H1 (cell line): ENCODE measurements at regions not wholly inside any gene's neighbourhood (a gene's known extent, or its start where the extent isn't known, plus 50 kb on each side); places are given as distances from the start of the nearest gene placed in this dataset.

Source experiments
- CTCF ChIA-PET: fragments of 300-600 bp; sonication (Branson Sonifier 250); formaldehyde crosslinking; loops from one replicate; lab custom pipeline; 2021; ENCODE audit not compliant: partially characterized antibody; lab: Charles Lee
- POLR2A ChIA-PET: fragments of 300-600 bp; sonication (Branson Sonifier 250); formaldehyde crosslinking; loops from one replicate; lab custom pipeline; 2021; ENCODE audit warnings: inconsistent platforms; ENCODE audit not compliant: partially characterized antibody; lab: Charles Lee
- DNase-seq, 2 experiments: peaks; one replicate each; pipeline versions ENCODE4 v3.0.0 to v3.0.0-alpha.2; 2010 to 2022; ENCODE audit warnings: low spot score in 2 of 2, low read depth in 1 of 2, mixed read lengths in 1 of 2
- FAIRE-seq: peaks from 2 replicates; lab custom pipeline; 2011; peaks lifted over from hg19 to GRCh38; lab: Jason Lieb, UNC
- H2AFZ ChIP-seq: 2 replicates; pipeline ENCODE4 v1.8.1; 2012; ENCODE audit warnings: low read length, inconsistent platforms
- H2AK5ac ChIP-seq: 2 replicates; pipeline ENCODE4 v1.6.1; 2013; ENCODE audit warnings: low read depth, low read length
- H2BK120ac ChIP-seq: replicated peaks from 2 replicates; pipeline ENCODE3; 2013; ENCODE audit warnings: low read depth, low read length, inconsistent platforms
- H2BK12ac ChIP-seq: 2 replicates; pipeline ENCODE4 v1.6.1; 2013; ENCODE audit warnings: low read depth, low read length
- H2BK15ac ChIP-seq: 2 replicates; pipeline ENCODE4 v1.6.1; 2013; ENCODE audit warnings: low read length
- H2BK20ac ChIP-seq: 2 replicates; pipeline ENCODE4 v1.6.1; 2013; ENCODE audit warnings: low read length
- H2BK5ac ChIP-seq: 2 replicates; pipeline ENCODE4 v1.6.1; 2013; ENCODE audit warnings: low read depth, low read length
- H3K14ac ChIP-seq: 2 replicates; pipeline ENCODE4 v1.6.1; 2013; ENCODE audit warnings: inconsistent platforms; ENCODE audit not compliant: insufficient read length
- H3K18ac ChIP-seq: 2 replicates; pipeline ENCODE4 v1.6.1; 2013; ENCODE audit warnings: low read length; ENCODE audit errors: extremely low read depth
- H3K23ac ChIP-seq: 2 replicates; pipeline ENCODE4 v1.6.1; 2013; ENCODE audit warnings: inconsistent platforms; ENCODE audit not compliant: insufficient read length
- H3K23me2 ChIP-seq: 2 replicates; pipeline ENCODE4 v1.6.1; 2013; ENCODE audit warnings: low read depth, low read length
- H3K27ac ChIP-seq: 2 replicates; pipeline ENCODE4 v1.6.1; 2011; ENCODE audit warnings: low read depth, low read length, inconsistent platforms
- H3K27me3 ChIP-seq, 4 experiments: replicated peaks in 1 of 4; 1 replicate in 1 of 4; 2 replicates in 3 of 4; pipeline versions ENCODE4 v1.6.1 to v1.8.1; 2011 to 2013; ENCODE audit warnings: low read length in 3 of 4, mild to moderate bottlenecking in 3 of 4, inconsistent platforms in 2 of 4, mixed read lengths in 2 of 4, moderate library complexity in 1 of 4; ENCODE audit not compliant: control insufficient read depth in 3 of 4, insufficient read depth in 3 of 4; ENCODE audit errors: extremely low read depth in 1 of 4
- H3K36me3 ChIP-seq, 4 experiments: 2 replicates each; pipeline versions ENCODE4 v1.6.1 to v1.8.1; 2011 to 2013; ENCODE audit warnings: mild to moderate bottlenecking in 4 of 4, low read length in 3 of 4, moderate library complexity in 2 of 4, control low read depth in 1 of 4, inconsistent platforms in 1 of 4; ENCODE audit not compliant: insufficient read depth in 4 of 4, control insufficient read depth in 2 of 4
- H3K4ac ChIP-seq: replicated peaks from 2 replicates; pipeline ENCODE3; 2013; ENCODE audit warnings: low read length, low read depth, mixed read lengths, inconsistent platforms; ENCODE audit not compliant: insufficient read length
- H3K4me1 ChIP-seq, 4 experiments: replicated peaks in 1 of 4; 1 replicate in 1 of 4; 2 replicates in 3 of 4; pipeline versions ENCODE4 v1.6.1 to v1.8.1; 2011 to 2013; ENCODE audit warnings: low read length in 3 of 4, inconsistent platforms in 2 of 4, mixed read lengths in 1 of 4; ENCODE audit not compliant: insufficient read depth in 4 of 4, control insufficient read depth in 3 of 4
- H3K4me2 ChIP-seq, 2 experiments: 2 replicates each; pipeline versions ENCODE4 v1.6.1 to v1.8.1; 2011 to 2013; ENCODE audit warnings: low read depth in 2 of 2, low read length in 2 of 2, control low read depth in 1 of 2, inconsistent platforms in 1 of 2, mild to moderate bottlenecking in 1 of 2; ENCODE audit not compliant: insufficient read depth in 1 of 2
- H3K4me3 ChIP-seq, 4 experiments: fragments of 200-600, 300-600 bp in 1 of 4; sonication (generic), shearing (Covaris generic), sonication (Bioruptor Twin) in 1 of 4; 2 replicates each; pipeline versions ENCODE4 v1.5.1 to v1.8.1; 2011 to 2016; ENCODE audit warnings: low read length in 4 of 4, low read depth in 3 of 4, control low read depth in 2 of 4, inconsistent platforms in 2 of 4, mild to moderate bottlenecking in 2 of 4, mixed read lengths in 1 of 4, moderate library complexity in 1 of 4; ENCODE audit not compliant: insufficient read depth in 2 of 4; ENCODE audit errors: extremely low read depth in 1 of 4
- H3K56ac ChIP-seq: replicated peaks from 2 replicates; pipeline ENCODE3; 2013; ENCODE audit warnings: low read depth, mild to moderate bottlenecking, mixed read lengths, low read length, inconsistent platforms; ENCODE audit not compliant: insufficient read length
- H3K79me1 ChIP-seq: 2 replicates; pipeline ENCODE4 v1.6.1; 2013; ENCODE audit warnings: low read depth, low read length, control low read depth
- H3K79me2 ChIP-seq, 2 experiments: 2 replicates each; pipeline versions ENCODE4 v1.6.1 to v1.8.1; 2012 to 2013; ENCODE audit warnings: low read length in 2 of 2, mild to moderate bottlenecking in 2 of 2, inconsistent platforms in 1 of 2; ENCODE audit not compliant: insufficient read depth in 2 of 2, control insufficient read depth in 1 of 2
- H3K9ac ChIP-seq, 4 experiments: replicated peaks in 1 of 4; 1 replicate in 1 of 4; 2 replicates in 3 of 4; pipeline versions ENCODE4 v1.6.1 to v1.8.1; 2011 to 2013; ENCODE audit warnings: low read depth in 3 of 4, low read length in 3 of 4, control low read depth in 2 of 4, mild to moderate bottlenecking in 2 of 4, moderate library complexity in 2 of 4, inconsistent platforms in 1 of 4; ENCODE audit errors: extremely low read depth in 1 of 4
- H3K9me3 ChIP-seq, 2 experiments: 2 replicates each; pipeline versions ENCODE4 v1.6.1 to v1.8.1; 2012 to 2013; ENCODE audit warnings: mild to moderate bottlenecking in 2 of 2, moderate library complexity in 2 of 2, control low read depth in 1 of 2, inconsistent platforms in 1 of 2, low read depth in 1 of 2, low read length in 1 of 2, mixed read lengths in 1 of 2; ENCODE audit not compliant: insufficient read depth in 2 of 2
- H4K20me1 ChIP-seq, 2 experiments: replicated peaks in 1 of 2; 2 replicates each; pipeline versions ENCODE3 to v1.8.1; 2011 to 2013; ENCODE audit warnings: inconsistent platforms in 2 of 2, low read length in 2 of 2, mild to moderate bottlenecking in 1 of 2; ENCODE audit not compliant: insufficient read depth in 2 of 2, control insufficient read depth in 1 of 2
- H4K5ac ChIP-seq: 2 replicates; pipeline ENCODE4 v1.6.1; 2013; ENCODE audit warnings: low read length, low read depth, mixed read lengths, inconsistent platforms; ENCODE audit not compliant: insufficient read length
- H4K8ac ChIP-seq: 2 replicates; pipeline ENCODE4 v1.8.0; 2013; ENCODE audit warnings: mild to moderate bottlenecking, moderate library complexity, low read length, inconsistent platforms; ENCODE audit not compliant: insufficient read depth; ENCODE audit errors: extremely low read depth
- H4K91ac ChIP-seq: replicated peaks from 2 replicates; pipeline ENCODE3; 2013; ENCODE audit warnings: low read length, mixed read lengths, inconsistent platforms; ENCODE audit not compliant: insufficient read length
- SRF ChIP-seq: IDR thresholded peaks from 2 replicates; pipeline ENCODE4 v1.6.1; 2011; ENCODE audit warnings: mild to moderate bottlenecking, low read depth, low read length, moderate library complexity
- WGBS, 2 experiments: shearing (Covaris generic) in 1 of 2; methylation state at CpG; one replicate each; pipeline versions ENCODE4 v1.1.6 to v1.1.7; 2013 to 2015; ENCODE audit warnings: low lambda C conversion rate in 2 of 2, mixed read lengths in 2 of 2, inconsistent platforms in 1 of 2, low coverage in 1 of 2, missing lambda C conversion rate in 1 of 2; ENCODE audit not compliant: insufficient replicate concordance in 2 of 2, insufficient coverage in 1 of 2, insufficient read length in 1 of 2; ENCODE audit errors: extremely low coverage in 1 of 2, missing lambda C conversion rate in 1 of 2; 5-methylcytosine and 5-hydroxymethylcytosine counted together

DNA sequence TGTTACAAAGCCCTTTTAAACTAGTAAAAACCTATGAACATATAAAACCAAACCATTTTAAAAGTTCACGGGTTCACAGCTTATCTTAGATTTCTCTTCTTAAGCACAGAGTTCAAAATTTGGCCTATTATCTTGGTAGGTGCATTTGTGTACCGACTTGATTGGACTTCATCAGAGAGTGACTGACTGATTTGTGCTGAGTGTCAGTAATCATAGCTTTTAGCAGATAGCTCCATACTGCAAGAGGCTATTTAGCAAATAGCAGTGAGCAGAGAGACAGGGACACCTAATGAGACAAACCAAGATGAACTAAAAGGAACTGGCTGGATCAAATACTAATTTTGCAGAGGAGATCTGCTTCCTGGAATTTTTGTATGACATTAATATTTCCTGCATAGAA, 274.5 kb downstream of the PRR16 start:
- 82% methylated on average over 2 of the region's 2 CpGs; no CpG with 5 or more reads in 1 of the 2 experiments for WGBS, 2 experiments

More for the DNA sequence above, 274.5 kb downstream of the PRR16 start:
- Histone ChIP-seq H2BK120ac (no peak overlapping the region), H3K36me3 (no peaks in the 10 kb centered on the region), H3K27me3 (no peaks in the 10 kb centered on the region), H2BK15ac (no peak overlapping the region), H3K4me1 (peaks cover 0 to 6% (median 0%) of the 10 kb centered on the region in 4 experiments; a peak in 1 of 7 replicates), H3K79me1 (no peaks in the 10 kb centered on the region), H2BK12ac (no peak overlapping the region), H3K27ac (no peak overlapping the region), H2BK20ac (no peak overlapping the region), H2BK5ac (no peak overlapping the region), H4K5ac (no peak overlapping the region), H3K14ac (no peak overlapping the region), H2AFZ (no peak overlapping the region), H3K4ac (no peak overlapping the region), H3K56ac (no peak overlapping the region), H3K9ac (no peak overlapping the region), H4K8ac (no peak overlapping the region), H3K4me2 (no peak overlapping the region), H3K23me2 (no peaks in the 10 kb centered on the region), H4K91ac (no peak overlapping the region), H3K79me2 (no peaks in the 10 kb centered on the region), H3K9me3 (no peaks in the 10 kb centered on the region), H3K23ac (no peak overlapping the region), H2AK5ac (no peak overlapping the region), H4K20me1 (no peaks in the 10 kb centered on the region), H3K4me3 (no peak overlapping the region), H3K18ac (no peak overlapping the region)
- CTCF ChIA-PET = interaction anchor here (1.1 kb wide), 1 partner anchor 79 kb away, joined by 4 read pairs; no protein-coding TSS in a partner anchor
- POLR2A ChIA-PET = interaction anchor here (0.7 kb wide), 1 partner anchor 35 kb away, joined by 3 read pairs; no protein-coding TSS in a partner anchor
- FAIRE-seq (no peak), DNase-seq (no peak)
- no peak for TF ChIP-seq SRF
